Uterus (tissue), 2 donors: ENCODE measurements at regions not wholly inside any gene's neighbourhood (a gene's known extent, or its start where the extent isn't known, plus 50 kb on each side); places are given as distances from the start of the nearest gene placed in this dataset.

ENCODE experiments used
- POLR2A ChIP-seq, 2 donors: fragments of 450-650 bp; IDR thresholded peaks; one replicate each; pipeline ENCODE4 v1.6.1; 2016; ENCODE audit warnings: antibody characterized with exemption in 2 of 2, mild to moderate bottlenecking in 1 of 2, moderate library complexity in 1 of 2
- TF ChIP-seq, protein P1 (sequence below), 4 experiments: fragments of 200-600 bp in 2 of 4; fragments of 450-650 bp in 2 of 4; sonication (generic) in 2 of 4; IDR thresholded peaks; one replicate each; pipeline ENCODE4 v1.5.1; 2016 to 2019; ENCODE audit warnings: antibody characterized with exemption in 4 of 4, mild to moderate bottlenecking in 2 of 4, moderate library complexity in 1 of 4

DNA sequence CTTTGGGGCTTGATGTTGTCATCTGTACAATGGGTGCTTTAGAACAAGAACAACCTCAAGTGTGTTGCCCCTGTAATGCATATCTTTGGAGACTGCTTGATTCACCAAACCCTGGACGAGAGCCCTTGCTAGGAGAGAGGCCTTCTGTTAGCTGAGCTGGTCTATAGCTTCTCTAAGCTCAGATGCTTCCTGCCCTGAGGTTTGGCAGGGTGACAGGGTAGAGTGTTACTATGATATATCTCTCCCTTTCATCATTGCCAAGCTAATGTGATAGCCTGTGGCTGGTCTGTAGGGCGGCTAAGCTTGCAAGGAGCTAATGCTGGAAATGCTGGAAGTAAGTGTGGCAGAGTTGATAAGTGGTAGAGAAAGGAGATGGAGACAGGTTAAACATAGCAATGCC is 364.1 kb downstream of the RPS24 start:
- TF ChIP-seq, protein P1, sequence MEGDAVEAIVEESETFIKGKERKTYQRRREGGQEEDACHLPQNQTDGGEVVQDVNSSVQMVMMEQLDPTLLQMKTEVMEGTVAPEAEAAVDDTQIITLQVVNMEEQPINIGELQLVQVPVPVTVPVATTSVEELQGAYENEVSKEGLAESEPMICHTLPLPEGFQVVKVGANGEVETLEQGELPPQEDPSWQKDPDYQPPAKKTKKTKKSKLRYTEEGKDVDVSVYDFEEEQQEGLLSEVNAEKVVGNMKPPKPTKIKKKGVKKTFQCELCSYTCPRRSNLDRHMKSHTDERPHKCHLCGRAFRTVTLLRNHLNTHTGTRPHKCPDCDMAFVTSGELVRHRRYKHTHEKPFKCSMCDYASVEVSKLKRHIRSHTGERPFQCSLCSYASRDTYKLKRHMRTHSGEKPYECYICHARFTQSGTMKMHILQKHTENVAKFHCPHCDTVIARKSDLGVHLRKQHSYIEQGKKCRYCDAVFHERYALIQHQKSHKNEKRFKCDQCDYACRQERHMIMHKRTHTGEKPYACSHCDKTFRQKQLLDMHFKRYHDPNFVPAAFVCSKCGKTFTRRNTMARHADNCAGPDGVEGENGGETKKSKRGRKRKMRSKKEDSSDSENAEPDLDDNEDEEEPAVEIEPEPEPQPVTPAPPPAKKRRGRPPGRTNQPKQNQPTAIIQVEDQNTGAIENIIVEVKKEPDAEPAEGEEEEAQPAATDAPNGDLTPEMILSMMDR (IDR thresholded peaks at IDR 0.05): no peak
- TF ChIP-seq POLR2A (IDR thresholded peaks at IDR 0.05): no peak
